Stimulated activated CD4-positive, alpha-beta T cell treated with anti-CD3 and anti-CD28 coated beads, Interleukin-1b, Interleukin-23, amount 100 ng/mL, for 48 hours (primary cell): ENCODE measurements at regions not wholly inside any gene's neighbourhood (a gene's known extent, or its start where the extent isn't known, plus 50 kb on each side); places are given as distances from the start of the nearest gene placed in this dataset.

ENCODE experiments used
- DNase-seq: peaks from one replicate; pipeline ENCODE4 v3.0.0-alpha.2; 2020

DNA sequence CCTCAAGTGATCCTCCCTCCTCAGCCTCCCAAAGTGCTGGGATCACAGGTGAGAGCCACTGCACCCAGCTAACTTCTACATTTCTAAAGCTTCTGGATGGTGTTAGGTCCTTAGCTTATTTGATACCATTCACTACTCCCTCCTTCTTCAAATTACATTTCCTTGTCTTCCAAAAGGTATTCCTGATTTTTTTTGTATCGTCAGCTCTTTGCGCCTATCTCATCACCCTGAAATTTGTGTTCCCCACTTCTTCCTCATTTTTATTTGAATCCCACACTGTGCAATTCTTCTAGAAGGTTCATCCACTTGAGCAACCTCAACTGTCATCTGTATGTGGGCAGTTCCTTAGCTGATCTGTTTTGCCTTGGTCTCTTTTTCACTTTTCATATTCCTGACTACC is 241.8 kb upstream of the RGS6 start:
- no peak for DNase-seq

DNA sequence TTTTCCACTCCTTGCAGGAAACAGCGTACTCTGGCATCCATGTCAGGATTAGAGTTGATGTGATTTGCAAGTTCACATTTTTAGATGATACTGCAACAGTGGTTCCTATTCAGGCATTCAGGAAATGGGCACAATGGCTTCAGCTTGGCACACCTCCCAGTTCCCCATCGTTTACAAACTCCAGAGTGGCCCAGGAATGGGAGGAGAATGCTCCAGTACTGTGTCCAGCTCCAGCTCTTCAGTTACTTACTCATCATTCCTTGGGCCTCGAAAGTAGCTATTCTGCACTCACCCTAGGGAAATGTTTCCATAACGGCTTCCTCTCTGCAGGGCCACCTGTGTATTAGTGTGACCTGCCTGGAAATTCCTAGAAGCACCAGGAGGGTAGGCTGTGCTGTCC is 239.7 kb upstream of the RGS6 start:
- no peak for DNase-seq

DNA sequence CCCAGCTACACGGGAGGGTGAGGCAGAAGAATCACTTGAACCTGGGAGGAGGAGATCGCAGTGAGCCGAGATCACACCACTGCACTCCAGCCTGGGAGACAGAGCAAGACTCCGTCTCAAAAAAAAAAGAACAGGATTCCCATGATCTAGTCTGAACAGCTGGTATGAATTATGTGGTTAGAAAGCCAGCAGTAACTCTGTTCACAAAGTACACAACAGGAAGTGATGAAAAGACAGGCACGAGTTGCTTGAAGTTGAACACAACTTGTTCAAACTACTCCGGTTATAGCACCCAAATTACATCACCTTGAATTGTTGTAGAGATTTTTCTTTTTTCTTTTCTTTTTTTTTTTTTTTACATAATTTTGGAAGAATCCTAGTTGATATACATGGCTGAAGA is 238.8 kb upstream of the RGS6 start:
- DNase-seq = no peak

DNA sequence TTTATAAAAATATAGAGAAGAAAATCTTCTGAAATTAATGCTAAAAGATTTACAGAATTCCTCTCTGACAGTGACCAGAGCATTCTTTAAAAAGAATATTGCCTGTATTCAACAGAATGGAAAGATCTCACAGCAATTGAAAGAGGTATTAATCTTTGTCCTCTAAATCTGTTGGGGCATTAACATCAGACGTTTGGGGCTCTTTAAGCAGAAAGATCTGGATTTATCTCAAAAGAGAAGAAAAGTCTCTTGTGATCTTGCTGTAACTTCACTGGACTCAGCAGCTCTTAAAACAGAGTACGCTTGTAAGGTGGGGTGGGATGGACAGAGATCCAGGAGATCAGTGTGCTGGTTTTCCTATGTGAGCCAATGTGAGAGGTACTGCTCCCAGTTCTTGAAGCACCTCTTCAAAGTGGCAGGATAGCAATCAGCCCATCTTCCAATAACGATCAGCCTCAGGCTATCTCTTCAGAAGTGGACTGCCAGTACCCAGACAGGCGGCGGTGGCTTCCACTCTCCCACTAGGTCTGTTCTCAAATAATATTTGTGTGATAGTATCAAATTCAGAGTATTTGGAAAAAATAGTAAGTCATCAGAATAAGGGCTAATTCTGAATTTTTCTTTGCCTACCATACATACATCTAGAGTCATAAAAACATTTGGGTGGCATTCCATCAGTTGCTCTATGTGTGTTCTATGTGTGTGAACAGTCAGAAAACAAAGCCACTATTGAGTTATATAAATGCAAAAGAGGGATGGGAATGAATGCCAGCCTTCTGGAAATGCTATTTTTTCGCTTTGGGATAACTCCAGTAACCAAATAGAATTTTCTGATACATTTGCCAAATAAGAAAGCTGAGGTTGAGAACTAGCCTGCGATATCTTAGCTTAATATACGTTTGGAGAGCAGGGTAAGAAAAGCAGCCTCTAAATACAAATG is 237.4 kb upstream of the RGS6 start:
- DNase-seq = no peak

DNA sequence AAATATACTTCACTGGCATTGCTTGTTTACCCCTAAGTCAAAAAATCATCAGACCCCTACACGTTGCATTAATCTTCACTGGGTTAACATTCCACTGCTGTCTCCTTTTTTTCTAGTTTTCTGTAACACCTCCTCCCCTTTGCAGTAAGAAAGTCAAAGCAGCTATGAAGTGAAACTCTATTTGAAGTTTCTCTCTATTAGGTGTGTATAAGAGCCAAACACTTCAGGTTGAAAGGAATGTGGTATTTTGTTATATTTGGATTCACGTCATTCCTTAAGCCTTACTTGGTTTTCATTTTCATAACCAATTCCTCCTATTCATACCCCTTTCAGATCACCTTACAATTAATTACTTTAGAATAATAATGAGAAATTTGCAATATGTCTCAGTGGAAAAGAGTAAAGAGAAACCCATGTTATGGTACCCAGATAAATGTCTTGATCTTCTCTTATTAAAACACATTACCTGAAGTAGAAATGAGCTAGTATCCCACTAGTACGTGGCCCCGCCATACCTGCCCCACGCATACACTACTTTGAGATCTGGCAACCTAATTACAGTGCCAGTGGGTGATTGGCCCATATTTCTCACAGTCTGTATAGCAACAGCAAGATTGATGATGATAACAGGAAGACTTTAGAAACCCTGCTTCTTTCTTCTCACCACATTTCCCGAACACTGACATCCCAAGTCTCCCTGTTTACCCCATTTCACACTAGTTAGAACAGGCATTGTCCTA is 236.4 kb upstream of the RGS6 start:
- no peak for DNase-seq

DNA sequence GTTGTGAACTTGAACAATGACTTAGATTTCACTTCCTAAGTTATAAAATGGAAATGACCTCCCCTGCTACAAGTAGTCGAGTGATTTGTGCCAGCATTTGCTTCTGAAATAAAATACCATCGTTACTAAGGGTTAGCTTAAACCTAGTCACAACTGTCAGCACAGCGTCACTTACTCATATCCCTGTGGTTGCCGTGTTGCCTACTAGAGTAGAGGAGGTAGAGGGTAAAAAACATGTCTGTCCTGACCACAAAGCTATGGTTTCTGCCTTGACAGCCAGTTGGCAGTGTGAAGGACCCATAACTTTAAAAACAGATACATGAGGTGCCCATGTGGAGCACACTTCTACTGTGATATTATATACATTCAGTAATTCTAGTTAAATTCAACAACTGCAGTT is 234.2 kb upstream of the RGS6 start:
- DNase-seq = peak; percentile 5

DNA sequence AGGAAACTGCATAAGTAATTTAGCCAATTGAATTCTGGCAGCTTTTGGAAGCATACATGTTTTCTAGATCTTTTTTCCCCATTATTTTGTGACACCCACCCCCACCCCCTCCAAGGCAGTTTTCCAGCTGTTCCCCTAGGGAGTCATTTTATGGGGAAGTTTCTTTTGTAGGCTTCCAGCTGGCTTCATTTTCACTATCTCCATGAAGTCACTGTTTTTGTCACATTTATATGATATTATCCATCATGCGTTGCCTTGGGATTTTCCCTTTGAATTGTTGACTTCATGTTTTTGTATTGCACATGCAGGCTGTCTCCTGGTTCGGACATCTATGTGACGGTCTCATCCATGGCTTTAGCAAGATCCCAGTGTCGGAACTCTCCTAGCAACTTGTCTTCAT is 233.6 kb upstream of the RGS6 start:
- no peak for DNase-seq

DNA sequence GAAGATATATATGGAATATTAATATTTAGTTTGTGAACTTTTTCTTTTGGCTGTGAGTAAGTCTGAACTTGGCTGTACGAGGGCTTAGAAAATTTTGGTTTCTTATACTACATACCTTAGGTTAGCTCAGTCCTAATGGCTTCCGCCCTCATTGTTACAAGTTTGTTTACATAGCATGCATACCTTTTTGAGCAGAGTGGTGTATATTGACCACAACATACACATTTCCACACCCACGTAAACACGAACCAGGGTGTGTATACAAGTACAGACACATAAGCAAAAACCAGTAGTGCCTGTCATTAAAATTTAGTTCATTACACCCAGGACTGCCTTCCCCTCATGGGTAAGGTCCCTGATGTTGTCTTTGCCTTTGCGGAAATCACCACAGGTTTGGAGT is 230.2 kb upstream of the RGS6 start:
- no peak for DNase-seq

DNA sequence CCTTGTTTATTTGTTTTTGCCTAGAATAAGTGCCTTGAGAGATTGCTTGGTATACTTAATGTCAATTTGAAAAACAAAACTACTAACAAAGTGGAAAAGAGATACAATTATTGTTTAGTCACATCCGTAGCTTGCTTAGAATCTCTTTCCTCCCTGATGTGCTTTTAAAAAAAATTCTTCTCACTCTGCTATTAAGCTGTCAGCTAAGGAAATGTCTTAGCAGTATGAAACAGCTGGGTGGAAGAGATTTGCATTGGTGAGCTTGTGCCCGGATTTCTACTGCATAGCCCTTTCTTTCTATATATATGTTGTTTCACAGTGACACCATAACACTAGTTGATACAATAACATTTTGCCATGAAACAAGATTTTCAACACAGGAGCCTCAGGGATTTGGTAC is 229.4 kb upstream of the RGS6 start:
- no peak for DNase-seq

DNA sequence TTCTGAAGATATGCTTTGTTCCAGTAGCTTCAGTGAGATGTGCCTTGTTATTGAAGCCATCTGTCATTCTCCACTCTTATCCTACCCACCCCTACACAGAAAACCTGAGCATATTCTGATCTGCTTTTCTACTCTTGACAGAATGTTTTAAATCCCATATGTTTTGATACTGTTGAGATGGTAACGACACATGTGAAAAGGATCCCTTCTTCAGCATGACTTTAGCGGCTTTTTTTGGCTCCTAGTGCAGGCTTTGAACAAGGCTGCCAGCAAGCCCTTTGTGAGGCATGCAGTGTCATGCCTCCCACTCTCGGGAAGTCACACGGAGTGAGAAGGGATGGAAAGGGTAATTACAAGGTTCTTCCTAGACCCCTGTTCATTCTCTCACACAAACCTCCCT is 228.8 kb upstream of the RGS6 start:
- DNase-seq = no peak

DNA sequence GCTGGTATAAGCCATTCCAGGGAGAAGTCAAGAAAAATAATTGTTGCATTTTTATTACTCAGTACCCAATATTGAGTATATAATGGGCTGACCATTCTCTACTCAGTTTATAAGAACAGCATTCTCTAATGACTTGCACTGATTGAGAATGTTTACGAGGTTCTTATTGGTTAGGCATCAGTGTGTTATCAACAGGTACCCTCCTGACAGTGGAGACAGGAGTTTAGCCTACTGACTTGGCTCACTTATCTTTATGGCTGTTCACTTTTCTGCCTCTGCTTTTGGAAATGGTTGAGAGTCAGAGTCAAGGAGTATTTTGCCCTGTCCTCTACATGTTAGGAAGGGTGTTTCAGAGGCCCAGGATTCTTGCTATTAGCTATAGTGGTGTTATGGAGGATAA is 228.0 kb upstream of the RGS6 start:
- no peak for DNase-seq

DNA sequence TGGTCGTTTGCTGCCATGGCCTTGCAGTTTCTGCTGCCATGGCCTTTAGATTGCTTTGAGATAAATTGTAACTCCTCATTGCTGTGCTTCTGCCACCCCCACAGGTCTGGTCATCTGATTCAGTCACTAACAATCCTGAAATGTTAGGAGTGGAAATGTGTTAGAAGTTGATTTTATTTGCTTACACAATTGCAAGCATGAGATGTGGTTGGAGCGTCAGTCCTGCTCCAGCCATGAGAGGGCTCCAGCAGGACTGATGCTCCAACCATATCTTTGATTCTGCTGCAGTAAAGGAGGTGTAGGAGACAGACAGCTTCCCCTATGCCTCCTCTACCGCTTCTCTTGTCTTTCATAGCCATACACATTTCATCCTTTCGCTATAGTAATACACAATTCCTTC is 226.8 kb upstream of the RGS6 start:
- DNase-seq = no peak

DNA sequence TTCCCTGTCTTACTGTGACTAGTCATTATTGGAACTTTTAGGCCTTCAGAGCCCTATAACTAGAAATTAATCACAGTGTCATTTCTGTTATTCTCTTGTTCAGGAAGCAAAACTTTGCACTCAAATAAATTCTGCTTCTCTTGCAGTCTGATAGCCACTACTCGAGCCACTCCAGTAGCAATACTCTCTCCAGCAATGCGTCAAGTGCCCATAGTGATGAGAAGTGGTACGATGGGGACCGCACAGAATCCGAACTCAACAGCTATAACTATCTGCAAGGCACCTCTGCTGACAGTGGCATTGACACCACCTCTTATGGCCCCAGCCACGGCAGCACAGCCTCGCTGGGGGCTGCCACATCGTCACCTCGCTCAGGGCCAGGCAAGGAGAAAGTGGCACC is 223.2 kb upstream of the RGS6 start:
- no peak for DNase-seq

DNA sequence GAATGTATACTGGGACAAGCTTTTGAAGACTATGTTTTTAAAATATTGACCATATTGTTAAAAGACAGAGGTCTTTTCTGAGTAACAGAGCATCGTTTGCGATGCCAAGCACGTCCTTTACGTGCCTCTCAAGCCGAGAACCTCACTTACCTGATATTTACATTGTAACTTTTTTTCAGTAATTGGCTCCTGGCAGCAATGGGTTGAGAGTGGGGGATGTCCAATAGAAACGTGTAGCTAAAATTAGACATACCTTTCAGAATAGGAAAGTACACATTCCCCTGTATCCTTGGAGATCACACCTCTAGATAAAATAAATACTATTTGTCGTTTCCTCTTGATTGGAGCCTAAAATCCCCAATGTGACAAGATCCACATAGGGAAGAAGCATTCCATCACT is 222.2 kb upstream of the RGS6 start:
- no peak for DNase-seq

DNA sequence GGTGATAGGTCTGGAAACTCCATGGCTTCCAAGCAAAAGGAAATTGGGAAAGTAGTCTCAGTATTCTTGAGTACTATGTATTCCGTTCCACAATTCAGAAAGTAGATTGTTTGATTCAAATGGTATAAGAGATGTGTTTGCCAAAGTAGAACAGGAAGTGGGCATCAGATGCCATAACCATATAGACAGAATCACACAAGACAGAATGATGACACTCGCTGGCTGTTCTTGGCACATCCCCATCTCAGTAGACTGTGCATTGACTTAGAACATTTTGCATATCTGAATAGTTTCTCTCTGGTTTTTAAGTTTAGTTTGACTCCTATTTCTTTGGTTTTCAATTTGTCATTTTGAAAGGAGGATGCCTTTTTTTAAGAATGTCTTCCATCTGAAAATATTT is 221.1 kb upstream of the RGS6 start:
- DNase-seq = no peak

DNA sequence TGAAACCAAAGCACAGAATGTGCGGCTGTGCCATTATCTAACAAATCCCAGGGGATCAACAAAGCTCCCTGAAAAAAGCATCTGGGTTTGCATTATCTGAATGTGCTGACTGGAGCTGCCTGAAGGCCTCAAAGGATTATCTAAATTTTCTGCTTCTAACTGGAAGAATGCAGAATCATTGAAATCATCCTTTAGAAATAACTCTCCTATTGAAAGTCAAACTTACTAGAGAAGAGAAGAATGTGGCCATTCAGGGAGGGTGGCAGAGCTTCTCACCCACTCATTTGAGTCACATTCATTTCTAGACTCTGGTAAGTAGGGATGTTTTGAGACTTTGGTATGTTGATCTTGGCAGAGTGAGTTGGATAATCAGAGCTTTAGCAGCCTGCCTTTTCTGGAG is 220.6 kb upstream of the RGS6 start:
- DNase-seq = no peak

DNA sequence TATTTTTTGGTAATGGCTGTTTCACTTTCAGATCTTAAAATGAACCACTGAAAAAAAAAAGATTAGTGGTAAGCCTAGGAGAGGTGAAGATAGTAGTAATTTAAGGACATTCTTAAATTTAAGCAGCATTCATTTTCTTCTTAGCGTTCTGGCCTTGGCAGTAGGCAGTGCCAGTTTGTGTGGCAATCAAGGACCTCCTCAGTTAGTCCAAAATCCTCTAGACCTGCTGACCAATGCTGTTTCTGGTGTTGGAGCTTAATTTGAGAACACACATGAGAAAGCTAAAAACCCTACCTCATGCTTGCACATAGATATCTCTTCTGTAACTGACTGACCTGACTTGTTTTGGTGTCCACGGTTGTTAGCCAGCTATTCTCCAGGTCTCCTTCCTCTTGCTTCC is 219.8 kb upstream of the RGS6 start:
- DNase-seq = no peak

DNA sequence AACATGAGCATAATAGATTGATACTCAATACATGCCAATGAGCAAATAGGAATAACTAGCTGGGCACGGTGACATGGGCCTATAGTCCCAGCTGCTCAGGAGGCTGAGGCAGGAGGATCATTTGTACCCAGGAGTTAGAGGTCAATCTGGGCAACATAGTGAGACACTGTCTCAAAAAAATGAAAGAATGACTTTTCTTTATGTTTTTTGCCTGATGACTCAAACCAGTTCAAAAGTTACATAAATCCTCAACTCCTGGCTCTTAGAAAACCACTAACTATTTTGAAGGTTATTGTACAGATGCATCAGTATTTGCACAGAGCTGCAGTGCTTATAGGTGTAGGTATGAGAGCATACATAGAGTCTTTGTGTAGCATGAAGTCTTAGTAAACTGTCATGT is 219.2 kb upstream of the RGS6 start:
- no peak for DNase-seq

DNA sequence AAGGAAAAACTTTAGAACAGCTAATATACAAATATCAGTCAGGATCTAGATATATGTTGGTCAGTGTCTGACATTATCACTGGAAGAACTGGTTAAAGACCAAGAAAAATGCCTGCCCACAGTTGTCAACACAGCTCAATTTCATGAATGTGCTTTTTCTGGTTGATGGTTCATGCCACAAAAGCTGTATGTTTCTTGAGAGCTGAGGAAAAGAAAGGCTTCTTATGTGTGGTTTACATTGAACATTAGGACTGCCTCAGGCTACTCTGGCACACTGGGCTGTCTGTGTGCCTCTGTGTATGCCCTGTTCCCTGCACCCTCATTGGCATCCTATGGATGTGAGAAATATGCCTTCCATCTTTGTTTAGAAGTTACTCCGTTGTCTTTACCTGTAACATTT is 218.8 kb upstream of the RGS6 start:
- DNase-seq = no peak

DNA sequence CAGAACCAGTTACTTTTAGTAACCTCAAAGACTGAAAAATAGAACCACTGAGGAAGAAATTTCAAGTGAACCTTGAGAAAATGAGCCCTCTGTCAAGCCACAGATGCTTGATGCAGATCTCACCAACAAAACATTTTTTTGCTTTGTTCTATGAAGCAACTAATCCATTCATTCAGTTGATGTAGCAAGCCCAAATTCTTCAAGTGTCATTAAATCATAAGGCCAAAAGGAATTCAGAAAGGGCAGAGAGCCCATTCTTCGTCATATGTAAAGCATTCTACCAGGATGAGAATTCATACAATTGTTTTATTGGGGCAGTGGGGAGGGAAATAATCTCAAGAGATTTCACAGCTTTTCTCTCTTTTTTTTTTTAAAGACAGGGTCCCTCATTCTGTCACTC is 218.0 kb upstream of the RGS6 start:
- DNase-seq = no peak

DNA sequence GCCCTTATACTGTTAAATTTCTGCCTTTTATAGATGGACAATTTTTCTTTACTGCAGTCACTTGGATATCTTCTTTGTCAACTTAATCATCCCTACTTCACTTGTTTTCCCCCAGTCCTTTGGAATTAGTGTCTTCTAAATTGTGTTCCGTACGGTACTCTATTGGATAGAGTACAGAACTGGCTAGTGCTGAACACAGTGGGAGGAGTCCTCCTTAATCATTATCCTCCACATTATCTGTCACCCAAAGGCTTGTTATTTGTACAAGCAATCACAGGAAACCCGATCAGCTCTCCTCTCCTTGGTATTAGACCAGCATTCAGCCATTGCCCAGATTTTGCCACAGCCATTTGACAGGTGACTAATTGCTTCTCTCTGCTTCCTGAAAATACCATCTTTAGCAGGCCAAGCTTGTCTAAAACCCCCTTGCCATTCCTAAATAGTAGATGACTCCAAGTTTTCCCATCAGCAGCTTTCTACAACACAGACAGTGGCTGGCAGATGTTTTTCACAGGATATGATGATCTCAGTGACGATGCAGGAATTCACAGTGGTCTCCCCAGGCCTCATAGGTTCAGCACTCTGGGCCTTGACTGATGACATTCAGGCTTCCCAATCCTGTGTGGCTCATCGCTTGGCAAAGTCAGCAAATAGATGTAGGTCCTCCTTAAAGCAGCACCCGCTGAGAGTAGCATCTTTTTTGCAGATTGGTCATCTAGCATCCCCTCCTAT is 216.0 kb upstream of the RGS6 start:
- no peak for DNase-seq

DNA sequence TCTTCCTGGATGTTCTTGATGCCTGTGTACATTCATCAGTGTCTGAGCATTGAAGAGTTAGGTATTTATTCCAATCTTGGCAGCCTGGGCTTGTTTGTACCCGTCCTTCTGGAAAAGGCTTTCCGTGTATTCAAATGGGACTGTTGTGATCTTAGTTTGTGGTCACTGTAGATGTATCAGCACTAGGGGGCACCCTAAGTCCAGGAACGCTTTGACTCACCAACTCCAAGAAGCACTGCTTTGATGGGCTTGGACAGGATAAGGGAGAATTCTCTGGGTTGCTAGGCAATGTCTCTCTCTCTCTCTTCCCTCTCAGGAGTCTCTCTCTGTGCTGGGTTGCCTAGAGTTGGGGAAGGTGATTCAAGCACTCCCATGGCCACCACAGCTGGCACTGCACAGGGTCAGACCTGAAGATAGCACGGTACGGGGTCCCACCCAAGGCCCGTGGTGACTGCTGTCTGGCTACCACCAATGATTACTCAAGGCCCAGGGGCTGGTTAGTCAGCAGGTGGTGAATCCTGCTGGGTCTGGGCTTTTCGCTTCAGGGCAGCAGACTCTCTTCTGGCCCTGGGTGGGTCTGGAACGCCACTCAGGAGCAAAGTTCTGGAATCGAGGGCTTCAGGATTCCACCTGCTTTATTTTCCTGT is 211.1 kb upstream of the RGS6 start:
- DNase-seq = peak; percentile 3

DNA sequence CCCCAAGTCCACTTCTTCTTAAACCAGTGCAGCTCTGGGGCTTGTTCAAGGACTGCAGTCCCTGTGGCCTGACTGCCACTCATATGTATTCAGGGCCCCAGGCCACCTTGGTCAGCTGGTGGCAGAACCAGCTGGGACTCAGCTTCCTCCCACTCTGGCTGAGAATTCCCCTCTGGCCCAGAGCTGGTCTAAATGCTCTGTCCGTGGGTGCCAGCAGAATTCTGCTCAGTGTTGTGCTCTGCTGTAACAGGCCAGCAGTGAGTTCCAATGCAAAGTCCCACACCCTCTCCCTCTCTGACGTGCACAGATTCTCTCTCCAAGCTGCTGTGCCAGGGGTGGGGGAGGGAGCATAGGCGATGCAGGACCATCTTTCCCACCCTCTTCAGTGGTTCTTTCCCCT is 210.4 kb upstream of the RGS6 start:
- DNase-seq = no peak
